ENCODE measurements at regions not wholly inside any gene's neighbourhood (a gene's known extent, or its start where the extent isn't known, plus 50 kb on each side); places are given as distances from the start of the nearest gene placed in this dataset.
"Not testable (repeated sequence)": the region's sequence is repeated elsewhere in the genome, so short reads cannot be mapped to it uniquely, and the experiment has no call there.

DNA sequence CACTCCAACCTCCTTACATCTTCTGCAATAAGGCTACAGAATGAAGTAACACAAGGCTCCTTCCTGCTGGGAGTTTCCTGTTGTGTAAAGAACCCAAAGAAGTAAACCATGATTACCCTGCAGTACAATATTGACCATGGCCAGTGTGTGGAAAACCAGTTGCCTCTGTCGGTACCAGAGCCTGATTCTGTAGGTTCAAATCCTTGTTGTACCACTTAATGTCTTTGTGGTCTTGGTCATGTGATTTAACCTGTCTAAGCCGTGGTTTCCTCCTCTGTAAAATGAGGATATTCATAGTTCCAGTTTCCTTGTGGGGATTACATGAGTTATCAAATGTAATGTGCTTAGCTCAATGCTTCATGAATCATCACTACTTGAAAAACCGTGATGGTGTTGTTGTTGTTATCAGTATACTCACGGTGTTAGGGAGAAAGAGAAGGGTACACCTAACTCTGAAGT, 60.3 kb upstream of the PRELID3B start:
- no peaks in the 10 kb centered on the region for H3K9me3 Mint-ChIP-seq (ENCODE audit: low read depth, unreplicated experiment)
- no peak overlapping the region for H3K4me3 Mint-ChIP-seq (ENCODE audit: low read depth, unreplicated experiment)
- BruUV-seq (replicated peaks), result no TSS peak
- no peaks in the 10 kb centered on the region for H3K4me1 Mint-ChIP-seq (ENCODE audit: low read depth, unreplicated experiment)
- no peak for DNase-seq
- no peak overlapping the region for H3K27ac Mint-ChIP-seq (ENCODE audit: unreplicated experiment)
- CTCF ChIA-PET, result interaction anchor here (0.5 to 1.4 kb wide), 4 partner anchors 15 to 404 kb away, joined by 3 to 4 read pairs (median 3); no protein-coding TSS in a partner anchor
- intact Hi-C loops (cut with micrococcal nuclease; ENCODE audit: unreplicated experiment), result no loop called here
- TF ChIP-seq, protein P1, sequence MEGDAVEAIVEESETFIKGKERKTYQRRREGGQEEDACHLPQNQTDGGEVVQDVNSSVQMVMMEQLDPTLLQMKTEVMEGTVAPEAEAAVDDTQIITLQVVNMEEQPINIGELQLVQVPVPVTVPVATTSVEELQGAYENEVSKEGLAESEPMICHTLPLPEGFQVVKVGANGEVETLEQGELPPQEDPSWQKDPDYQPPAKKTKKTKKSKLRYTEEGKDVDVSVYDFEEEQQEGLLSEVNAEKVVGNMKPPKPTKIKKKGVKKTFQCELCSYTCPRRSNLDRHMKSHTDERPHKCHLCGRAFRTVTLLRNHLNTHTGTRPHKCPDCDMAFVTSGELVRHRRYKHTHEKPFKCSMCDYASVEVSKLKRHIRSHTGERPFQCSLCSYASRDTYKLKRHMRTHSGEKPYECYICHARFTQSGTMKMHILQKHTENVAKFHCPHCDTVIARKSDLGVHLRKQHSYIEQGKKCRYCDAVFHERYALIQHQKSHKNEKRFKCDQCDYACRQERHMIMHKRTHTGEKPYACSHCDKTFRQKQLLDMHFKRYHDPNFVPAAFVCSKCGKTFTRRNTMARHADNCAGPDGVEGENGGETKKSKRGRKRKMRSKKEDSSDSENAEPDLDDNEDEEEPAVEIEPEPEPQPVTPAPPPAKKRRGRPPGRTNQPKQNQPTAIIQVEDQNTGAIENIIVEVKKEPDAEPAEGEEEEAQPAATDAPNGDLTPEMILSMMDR (IDR thresholded peaks at IDR 0.05; ENCODE audit: unreplicated experiment), result no peak
- peaks cover 98% of the 10 kb centered on the region for H3K27me3 Mint-ChIP-seq (ENCODE audit: unreplicated experiment)
- H3K36me3 Mint-ChIP-seq (ENCODE audit: insufficient read depth, unreplicated experiment), result no peaks in the 10 kb centered on the region

DNA sequence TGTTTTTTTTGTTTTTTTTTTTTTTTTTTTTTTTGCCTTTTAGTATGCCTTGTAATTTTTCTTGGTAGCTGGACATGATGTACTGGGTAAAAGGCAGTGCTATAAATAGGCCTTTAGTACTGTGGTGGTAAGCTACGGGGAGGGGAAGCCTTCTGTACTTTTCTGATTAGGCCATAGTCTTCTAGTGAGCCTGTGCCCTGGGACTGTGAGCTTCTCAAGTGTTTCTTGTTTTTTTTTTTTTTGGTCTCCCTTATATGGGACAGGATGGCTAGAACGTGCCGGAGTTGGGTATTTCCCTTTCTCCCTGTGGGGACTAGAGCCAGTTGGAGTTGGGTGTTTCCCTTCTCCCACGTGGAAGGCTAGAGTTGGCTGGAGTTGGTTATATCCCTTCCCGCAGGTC, 59.4 kb upstream of the PRELID3B start:
- Mint-ChIP-seq H3K27me3 (ENCODE audit: unreplicated experiment) (peaks cover 95% of the 10 kb centered on the region), H3K4me1 (ENCODE audit: low read depth, unreplicated experiment) (no peaks in the 10 kb centered on the region), H3K36me3 (ENCODE audit: insufficient read depth, unreplicated experiment) (no peaks in the 10 kb centered on the region), H3K9me3 (ENCODE audit: low read depth, unreplicated experiment) (no peaks in the 10 kb centered on the region), H3K27ac (ENCODE audit: unreplicated experiment) (no peak overlapping the region), H3K4me3 (ENCODE audit: low read depth, unreplicated experiment) (no peak overlapping the region)
- TF ChIP-seq, protein P1 (IDR thresholded peaks at IDR 0.05; ENCODE audit: unreplicated experiment), result no peak
- intact Hi-C loops (cut with micrococcal nuclease; ENCODE audit: unreplicated experiment), result no loop called here
- BruUV-seq (replicated peaks), result no TSS peak
- CTCF ChIA-PET, result interaction anchor here (0.6 to 0.7 kb wide), 4 partner anchors 231 to 1685 kb away, joined by 3 to 7 read pairs (median 4); no protein-coding TSS in a partner anchor
- no peak for DNase-seq

DNA sequence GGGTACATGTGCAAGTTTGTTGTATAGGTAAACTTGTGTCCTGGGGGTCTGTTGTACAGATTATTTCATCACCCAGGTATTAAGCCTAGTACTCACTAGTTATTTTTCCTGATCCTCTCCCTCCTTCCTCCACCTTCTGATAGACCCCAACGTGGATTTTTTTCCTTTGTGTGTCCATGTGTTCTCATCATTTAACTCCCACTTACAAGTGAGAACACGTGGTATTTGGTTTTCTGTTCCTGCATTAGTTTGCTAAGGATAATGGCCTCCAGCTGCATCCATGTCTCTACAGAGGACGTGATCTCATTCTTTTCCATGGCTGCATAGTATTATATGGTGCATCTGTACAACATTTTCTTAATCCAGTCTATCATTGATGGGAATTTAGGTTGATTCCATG, 57.3 kb upstream of the PRELID3B start:
- H3K9me3 Mint-ChIP-seq (ENCODE audit: low read depth, unreplicated experiment); intact Hi-C loops (cut with micrococcal nuclease; ENCODE audit: unreplicated experiment); BruUV-seq (replicated peaks); CTCF ChIA-PET; H3K36me3 Mint-ChIP-seq (ENCODE audit: insufficient read depth, unreplicated experiment); H3K4me3 Mint-ChIP-seq (ENCODE audit: low read depth, unreplicated experiment); H3K4me1 Mint-ChIP-seq (ENCODE audit: low read depth, unreplicated experiment); H3K27ac Mint-ChIP-seq (ENCODE audit: unreplicated experiment); DNase-seq: not testable (repeated sequence)
- peaks cover 90% of the 10 kb centered on the region for H3K27me3 Mint-ChIP-seq (ENCODE audit: unreplicated experiment)

DNA sequence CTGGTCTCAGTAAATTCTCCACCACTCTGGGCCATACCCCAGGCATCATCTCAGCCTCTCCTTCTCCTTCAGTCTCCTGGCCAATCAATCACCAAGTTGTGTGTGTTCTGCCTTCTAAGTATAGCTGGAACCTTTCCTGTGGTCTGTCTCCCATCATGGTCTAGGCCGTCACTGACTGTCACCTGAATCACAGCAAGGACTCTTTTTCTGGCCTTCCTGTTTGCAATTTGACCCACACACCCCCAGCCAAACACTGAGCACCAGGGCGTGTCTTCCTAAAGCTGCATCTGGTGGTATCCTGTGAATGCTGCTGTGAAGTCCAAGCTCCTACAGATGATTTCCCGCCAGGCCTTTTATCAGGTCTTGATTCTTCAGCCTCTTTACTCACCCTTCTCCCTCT, 52.6 kb upstream of the PRELID3B start:
- intact Hi-C loops (cut with micrococcal nuclease; ENCODE audit: unreplicated experiment), result no loop called here
- TF ChIP-seq, protein P1 (IDR thresholded peaks at IDR 0.05; ENCODE audit: unreplicated experiment), result no peak
- H3K4me1 Mint-ChIP-seq (ENCODE audit: low read depth, unreplicated experiment), result no peaks in the 10 kb centered on the region
- no peak overlapping the region for H3K4me3 Mint-ChIP-seq (ENCODE audit: low read depth, unreplicated experiment)
- no peak overlapping the region for H3K27ac Mint-ChIP-seq (ENCODE audit: unreplicated experiment)
- BruUV-seq (replicated peaks), result no TSS peak
- peaks cover 85% of the 10 kb centered on the region for H3K27me3 Mint-ChIP-seq (ENCODE audit: unreplicated experiment)
- no peak for DNase-seq
- no peaks in the 10 kb centered on the region for H3K9me3 Mint-ChIP-seq (ENCODE audit: low read depth, unreplicated experiment)
- CTCF ChIA-PET, result interaction anchor here (1.2 kb wide), 1 partner anchor 8 kb away, joined by 3 read pairs; no protein-coding TSS in a partner anchor
- no peaks in the 10 kb centered on the region for H3K36me3 Mint-ChIP-seq (ENCODE audit: insufficient read depth, unreplicated experiment)

DNA sequence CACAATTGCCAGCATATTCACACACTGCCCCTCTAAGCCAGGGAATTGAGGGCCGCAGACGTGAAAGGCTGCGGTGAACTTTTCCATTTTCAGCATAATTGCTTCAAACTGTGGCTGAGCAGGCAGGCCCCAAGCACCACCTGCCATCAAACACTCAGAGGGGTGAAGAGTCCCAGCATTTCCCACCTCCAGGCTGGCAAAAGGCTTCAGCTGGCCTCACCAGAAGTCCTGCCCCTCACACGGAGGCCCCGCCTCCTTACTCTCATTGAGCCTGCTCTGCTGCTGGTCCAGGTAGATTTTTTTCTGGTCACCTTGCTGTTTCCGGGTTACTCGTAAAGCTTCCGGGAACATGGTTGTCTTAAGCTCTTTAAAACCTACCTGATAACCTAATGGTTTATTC, 52.0 kb upstream of the PRELID3B start:
- H3K27me3 Mint-ChIP-seq (ENCODE audit: unreplicated experiment), result peaks cover 85% of the 10 kb centered on the region
- no peaks in the 10 kb centered on the region for H3K36me3 Mint-ChIP-seq (ENCODE audit: insufficient read depth, unreplicated experiment)
- CTCF ChIA-PET, result interaction anchor here (1.3 kb wide), 1 partner anchor 18 kb away, joined by 3 read pairs; no protein-coding TSS in a partner anchor

More for the DNA sequence above, 52.0 kb upstream of the PRELID3B start:
- Mint-ChIP-seq H3K4me3 (ENCODE audit: low read depth, unreplicated experiment) (no peak overlapping the region), H3K27ac (ENCODE audit: unreplicated experiment) (no peak overlapping the region), H3K4me1 (ENCODE audit: low read depth, unreplicated experiment) (no peaks in the 10 kb centered on the region), H3K9me3 (ENCODE audit: low read depth, unreplicated experiment) (no peaks in the 10 kb centered on the region)
- BruUV-seq (replicated peaks), result no TSS peak
- intact Hi-C loops (cut with micrococcal nuclease; ENCODE audit: unreplicated experiment), result no loop called here
- DNase-seq, result no peak
- TF ChIP-seq, protein P1 (IDR thresholded peaks at IDR 0.05; ENCODE audit: unreplicated experiment), result no peak
